Inflammatory macrophage (primary cell): ENCODE measurements at regions not wholly inside any gene's neighbourhood (a gene's known extent, or its start where the extent isn't known, plus 50 kb on each side); places are given as distances from the start of the nearest gene placed in this dataset.
"Not testable (repeated sequence)": the region's sequence is repeated elsewhere in the genome, so short reads cannot be mapped to it uniquely, and the experiment has no call there.

ENCODE experiments used
- DNase-seq, 2 donors: peaks; one replicate each; pipeline ENCODE4 v3.0.0-alpha.2; 2020 to 2022

GRCh38 chr1:83118472-83118871 lies 880.5 kb downstream of the TTLL7 start:
- no peak for DNase-seq

GRCh38 chr1:83117030-83117429 lies 881.9 kb downstream of the TTLL7 start:
- not testable (repeated sequence) for DNase-seq

GRCh38 chr1:83115785-83116184 lies 883.1 kb downstream of the TTLL7 start:
- no peak for DNase-seq

- DNase-seq = no peak
These were observed 884.6 kb downstream of the TTLL7 start for GRCh38 chr1:83114136-83114834.

- DNase-seq = no peak
These were observed 885.3 kb downstream of the TTLL7 start for GRCh38 chr1:83113652-83114051.

GRCh38 chr1:83112248-83112885 lies 886.6 kb downstream of the TTLL7 start:
- DNase-seq = no peak

GRCh38 chr1:83110156-83110555 lies 888.8 kb downstream of the TTLL7 start:
- no peak for DNase-seq

GRCh38 chr1:83109692-83110091 lies 889.2 kb downstream of the TTLL7 start:
- no peak for DNase-seq

- DNase-seq = no peak
These were observed 894.4 kb downstream of the TTLL7 start for GRCh38 chr1:83104558-83104957.

GRCh38 chr1:83103341-83103740 lies 895.6 kb downstream of the TTLL7 start:
- DNase-seq = no peak

- no peak for DNase-seq
These were observed 896.3 kb downstream of the TTLL7 start for GRCh38 chr1:83102630-83103071.

- DNase-seq = no peak
These were observed 897.5 kb downstream of the TTLL7 start for GRCh38 chr1:83101406-83101805.

- no peak for DNase-seq
These were observed 898.8 kb downstream of the TTLL7 start for GRCh38 chr1:83100133-83100532.

- DNase-seq = no peak
These were observed 900.1 kb downstream of the TTLL7 start for GRCh38 chr1:83098791-83099190.

GRCh38 chr1:83098131-83098530 lies 900.8 kb downstream of the TTLL7 start:
- no peak for DNase-seq

- DNase-seq = no peak
These were observed 901.2 kb downstream of the TTLL7 start for GRCh38 chr1:83097715-83098114.

- no peak for DNase-seq
These were observed 903.4 kb downstream of the TTLL7 start for GRCh38 chr1:83095570-83095969.

- no peak for DNase-seq
These were observed 908.7 kb downstream of the TTLL7 start for GRCh38 chr1:83090195-83090594.

GRCh38 chr1:83087851-83088250 lies 911.1 kb downstream of the TTLL7 start:
- no peak for DNase-seq

- no peak for DNase-seq
These were observed 911.9 kb downstream of the TTLL7 start for GRCh38 chr1:83086986-83087512.

GRCh38 chr1:83086346-83086745 lies 912.6 kb downstream of the TTLL7 start:
- no peak for DNase-seq

- DNase-seq = no peak
These were observed 915.2 kb downstream of the TTLL7 start for GRCh38 chr1:83083589-83084224.

GRCh38 chr1:83077411-83077810 lies 921.5 kb downstream of the TTLL7 start:
- no peak for DNase-seq

GRCh38 chr1:83075107-83075506 lies 923.8 kb downstream of the TTLL7 start:
- no peak for DNase-seq
